HCT116 (cell line): ENCODE measurements at regions not wholly inside any gene's neighbourhood (a gene's known extent, or its start where the extent isn't known, plus 50 kb on each side); places are given as distances from the start of the nearest gene placed in this dataset.

Source experiments
- ATAC-seq: fragments of 200-7000 bp; cut with Tn5 transposase; 2 replicates; pipeline ENCODE4 v1.9.1; 2020; ENCODE audit warnings: mild to moderate bottlenecking, moderate library complexity
- BruUV-seq: library from RNA; stranded (reverse); fragments of 400-500 nt; replicated peaks from 2 replicates; lab custom pipeline; 2021; lab: Mats Ljungman, UMichigan
- CTCF ChIA-PET: fragments of 300-600 bp; sonication (Branson Sonifier 250); formaldehyde crosslinking; loops from one replicate; lab custom pipeline; 2021; ENCODE audit warnings: antibody characterized with exemption; lab: Charles Lee
- POLR2A ChIA-PET: fragments of 300-600, 350-600 bp; sonication (Branson Sonifier 250); formaldehyde crosslinking; loops from one replicate; lab custom pipeline; 2021; ENCODE audit warnings: antibody characterized with exemption; lab: Charles Lee
- RAD21 ChIA-PET, 2 experiments: fragments of 300-600 bp; sonication (Branson Sonifier 250); formaldehyde crosslinking; loops; one replicate each; lab custom pipeline; 2023; ENCODE audit warnings: low total read pairs in 2 of 2; ENCODE audit not compliant: uncharacterized antibody in 2 of 2, unreplicated experiment in 2 of 2, low non-redundant PET in 1 of 2; lab: Charles Lee
- DNase-seq: peaks from one replicate; pipeline ENCODE4 v3.0.0-alpha.2; 2010; ENCODE audit warnings: low read depth, low spot score
- H2AFZ ChIP-seq: fragments of 200-600 bp; shearing (Covaris generic), sonication (generic); 2 replicates; pipeline ENCODE4 v1.6.1; 2017; ENCODE audit warnings: low read depth, mixed run types, mixed read lengths, antibody characterized with exemption, low read length; ENCODE audit not compliant: poor library complexity, severe bottlenecking
- H3K27ac ChIP-seq: 2 replicates; pipeline ENCODE4 v1.5.1; 2012; ENCODE audit warnings: low read depth, low read length
- H3K27me3 ChIP-seq: fragments of 200-600 bp; sonication (generic); 2 replicates; pipeline ENCODE4 v1.6.1; 2016; ENCODE audit warnings: mixed run types, low read length, mixed read lengths; ENCODE audit not compliant: insufficient read depth
- H3K36me3 ChIP-seq, 2 experiments: fragments of 200-500 bp in 1 of 2; fragments of 200-600 bp in 1 of 2; sonication (Bioruptor generic) in 1 of 2; sonication (generic) in 1 of 2; 2 replicates each; pipeline versions ENCODE4 v1.5.1 to v1.6.1; 2014 to 2016; ENCODE audit warnings: low read length in 2 of 2, inconsistent platforms in 1 of 2, mixed read lengths in 1 of 2, mixed run types in 1 of 2; ENCODE audit not compliant: insufficient read depth in 2 of 2, control insufficient read depth in 1 of 2
- H3K4me1 ChIP-seq, 2 experiments: fragments of 200-600 bp in 1 of 2; sonication (generic) in 1 of 2; 2 replicates each; pipeline versions ENCODE4 v1.5.1 to v1.6.1; 2012 to 2017; ENCODE audit warnings: low read length in 2 of 2, inconsistent platforms in 1 of 2, mild to moderate bottlenecking in 1 of 2, mixed read lengths in 1 of 2, mixed run types in 1 of 2, moderate library complexity in 1 of 2; ENCODE audit not compliant: insufficient read depth in 2 of 2, control insufficient read depth in 1 of 2
- H3K4me2 ChIP-seq: fragments of 200-600 bp; sonication (generic); 2 replicates; pipeline ENCODE4 v1.6.1; 2017; ENCODE audit warnings: mixed run types, low read length, mixed read lengths
- H3K4me3 ChIP-seq, 2 experiments: fragments of 200-600 bp in 1 of 2; sonication (generic) in 1 of 2; replicated peaks in 1 of 2; 2 replicates each; pipeline ENCODE4 v1.5.1; 2011 to 2016; ENCODE audit warnings: low read length in 2 of 2, control low read depth in 1 of 2, low read depth in 1 of 2, mild to moderate bottlenecking in 1 of 2, mixed read lengths in 1 of 2, mixed run types in 1 of 2
- H3K79me2 ChIP-seq: fragments of 200-600 bp; sonication (generic); 2 replicates; pipeline ENCODE4 v1.6.1; 2017; ENCODE audit warnings: mild to moderate bottlenecking, mixed run types, low read length, moderate library complexity, mixed read lengths; ENCODE audit not compliant: insufficient read depth
- H3K9ac ChIP-seq: fragments of 200-600 bp; sonication (generic); 2 replicates; pipeline ENCODE4 v1.6.1; 2016; ENCODE audit warnings: low read length, mixed read lengths
- H3K9me2 ChIP-seq: fragments of 200-600 bp; sonication (generic), shearing (Covaris generic); 2 replicates; pipeline ENCODE4 v1.6.1; 2017; ENCODE audit warnings: mixed run types, mild to moderate bottlenecking, moderate library complexity; ENCODE audit not compliant: insufficient read depth
- H3K9me3 ChIP-seq, 2 experiments: fragments of 200-500 bp in 1 of 2; fragments of 200-600 bp in 1 of 2; sonication (Bioruptor generic) in 1 of 2; sonication (generic) in 1 of 2; 2 replicates each; pipeline ENCODE4 v1.6.1; 2014 to 2017; ENCODE audit warnings: low read length in 2 of 2, mixed read lengths in 2 of 2, inconsistent platforms in 1 of 2, low read depth in 1 of 2, mild to moderate bottlenecking in 1 of 2, mixed run types in 1 of 2, moderate library complexity in 1 of 2; ENCODE audit not compliant: control insufficient read depth in 1 of 2, insufficient read depth in 1 of 2
- H4K20me1 ChIP-seq: fragments of 200-600 bp; sonication (generic), shearing (Covaris generic); 2 replicates; pipeline ENCODE4 v1.6.1; 2017; ENCODE audit warnings: mixed run types, mild to moderate bottlenecking, moderate library complexity; ENCODE audit not compliant: insufficient read depth
- CBX3 ChIP-seq: IDR thresholded peaks from 2 replicates; pipeline ENCODE4 v1.6.1; 2012; ENCODE audit warnings: low read depth
- CEBPB ChIP-seq: IDR thresholded peaks from 2 replicates; pipeline ENCODE4 v1.6.1; 2012; ENCODE audit warnings: low read depth
- EGR1 ChIP-seq: IDR thresholded peaks from 2 replicates; pipeline ENCODE4 v1.6.1; 2012; ENCODE audit warnings: low read depth
- ELF1 ChIP-seq: IDR thresholded peaks from 2 replicates; pipeline ENCODE4 v1.6.1; 2012; ENCODE audit warnings: low read depth, borderline replicate concordance
- EZH2 ChIP-seq: fragments of 200-600 bp; sonication (generic); IDR thresholded peaks from 2 replicates; pipeline ENCODE4 v1.6.1; 2017; ENCODE audit warnings: antibody characterized with exemption, mixed run types
- EZH2phosphoT487 ChIP-seq: fragments of 200-600 bp; IDR thresholded peaks from 2 replicates; pipeline ENCODE4 v1.6.1; 2018; ENCODE audit warnings: antibody characterized with exemption, borderline replicate concordance
- FOSL1 ChIP-seq: IDR thresholded peaks from 2 replicates; pipeline ENCODE4 v1.6.1; 2012; ENCODE audit warnings: low read depth
- JUND ChIP-seq: IDR thresholded peaks from 2 replicates; pipeline ENCODE4 v1.6.1; 2012
- POLR2AphosphoS5 ChIP-seq: IDR thresholded peaks from 2 replicates; pipeline ENCODE4 v1.6.1; 2011; ENCODE audit warnings: mild to moderate bottlenecking, low read depth, low read length, moderate library complexity
- RAD21 ChIP-seq: IDR thresholded peaks from 2 replicates; pipeline ENCODE4 v1.6.1; 2012; ENCODE audit warnings: low read depth, mild to moderate bottlenecking
- SIN3A ChIP-seq: IDR thresholded peaks from 2 replicates; pipeline ENCODE4 v1.6.1; 2012; ENCODE audit warnings: low read depth
- SRF ChIP-seq: IDR thresholded peaks from 2 replicates; pipeline ENCODE4 v1.6.1; 2012; ENCODE audit warnings: low read depth
- TCF7L2 ChIP-seq: IDR thresholded peaks from 2 replicates; pipeline ENCODE4 v1.7.0; 2011; ENCODE audit warnings: borderline replicate concordance, inconsistent platforms; ENCODE audit not compliant: insufficient read depth, insufficient read length; ENCODE audit errors: extremely low read depth
- ZFX ChIP-seq: fragments of 450-650 bp; IDR thresholded peaks from 2 replicates; pipeline ENCODE4 v1.6.1; 2017
- ZNF274 ChIP-seq: fragments of 200-500 bp; sonication (Bioruptor generic); IDR thresholded peaks from 2 replicates; pipeline ENCODE4 v1.6.1; 2014; ENCODE audit warnings: mild to moderate bottlenecking, low read depth, low read length, inconsistent platforms
- intact Hi-C: fragments of 100-400 bp; cut with micrococcal nuclease; formaldehyde crosslinking; loops from 2 replicates; pipeline ENCODE4 v1.10.0; 2022
- TF ChIP-seq, protein P1 (sequence below): IDR thresholded peaks from 2 replicates; pipeline ENCODE4 v1.6.1; 2012; ENCODE audit warnings: low read depth
- TF ChIP-seq, protein P2 (sequence below): IDR thresholded peaks from 2 replicates; pipeline ENCODE4 v1.6.1; 2011; ENCODE audit warnings: mild to moderate bottlenecking, low read length, moderate library complexity; ENCODE audit not compliant: insufficient replicate concordance; ENCODE audit errors: extremely low read depth
- TF ChIP-seq, protein P3 (sequence below): IDR thresholded peaks from 2 replicates; pipeline ENCODE4 v1.6.1; 2012
- TF ChIP-seq, protein P4 (sequence below): IDR thresholded peaks from 2 replicates; pipeline ENCODE4 v1.6.1; 2012

DNA sequence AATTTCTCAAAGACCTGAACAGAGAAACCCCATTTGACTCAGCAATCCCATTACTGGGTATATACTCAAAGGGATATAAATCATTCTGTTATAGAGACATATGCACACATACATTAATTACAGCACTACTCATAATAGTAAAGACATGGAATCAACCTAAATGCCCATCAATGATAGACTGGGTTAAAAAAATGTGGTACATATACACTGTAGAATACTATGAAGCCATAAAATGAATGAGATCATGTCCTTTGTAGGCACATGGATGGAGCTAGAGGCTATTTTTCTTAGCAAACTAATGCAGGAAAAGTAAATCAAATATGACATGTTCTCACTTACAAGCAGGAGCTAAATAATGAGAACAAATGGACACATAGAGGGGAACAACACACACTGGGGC is 303.8 kb downstream of the BTG1 start:
- RAD21 ChIA-PET = no interaction called here
- Histone ChIP-seq H3K79me2 (no peaks in the 10 kb centered on the region), H4K20me1 (no peaks in the 10 kb centered on the region), H3K4me2 (no peak overlapping the region), H3K27ac (no peak overlapping the region), H3K9me3 (no peaks in the 10 kb centered on the region)
- no peak for ATAC-seq
- POLR2A ChIA-PET = no interaction called here
- TF ChIP-seq EGR1 = no peak
- TF ChIP-seq, protein P1, sequence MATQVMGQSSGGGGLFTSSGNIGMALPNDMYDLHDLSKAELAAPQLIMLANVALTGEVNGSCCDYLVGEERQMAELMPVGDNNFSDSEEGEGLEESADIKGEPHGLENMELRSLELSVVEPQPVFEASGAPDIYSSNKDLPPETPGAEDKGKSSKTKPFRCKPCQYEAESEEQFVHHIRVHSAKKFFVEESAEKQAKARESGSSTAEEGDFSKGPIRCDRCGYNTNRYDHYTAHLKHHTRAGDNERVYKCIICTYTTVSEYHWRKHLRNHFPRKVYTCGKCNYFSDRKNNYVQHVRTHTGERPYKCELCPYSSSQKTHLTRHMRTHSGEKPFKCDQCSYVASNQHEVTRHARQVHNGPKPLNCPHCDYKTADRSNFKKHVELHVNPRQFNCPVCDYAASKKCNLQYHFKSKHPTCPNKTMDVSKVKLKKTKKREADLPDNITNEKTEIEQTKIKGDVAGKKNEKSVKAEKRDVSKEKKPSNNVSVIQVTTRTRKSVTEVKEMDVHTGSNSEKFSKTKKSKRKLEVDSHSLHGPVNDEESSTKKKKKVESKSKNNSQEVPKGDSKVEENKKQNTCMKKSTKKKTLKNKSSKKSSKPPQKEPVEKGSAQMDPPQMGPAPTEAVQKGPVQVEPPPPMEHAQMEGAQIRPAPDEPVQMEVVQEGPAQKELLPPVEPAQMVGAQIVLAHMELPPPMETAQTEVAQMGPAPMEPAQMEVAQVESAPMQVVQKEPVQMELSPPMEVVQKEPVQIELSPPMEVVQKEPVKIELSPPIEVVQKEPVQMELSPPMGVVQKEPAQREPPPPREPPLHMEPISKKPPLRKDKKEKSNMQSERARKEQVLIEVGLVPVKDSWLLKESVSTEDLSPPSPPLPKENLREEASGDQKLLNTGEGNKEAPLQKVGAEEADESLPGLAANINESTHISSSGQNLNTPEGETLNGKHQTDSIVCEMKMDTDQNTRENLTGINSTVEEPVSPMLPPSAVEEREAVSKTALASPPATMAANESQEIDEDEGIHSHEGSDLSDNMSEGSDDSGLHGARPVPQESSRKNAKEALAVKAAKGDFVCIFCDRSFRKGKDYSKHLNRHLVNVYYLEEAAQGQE = no peak
- TF ChIP-seq, protein P2, sequence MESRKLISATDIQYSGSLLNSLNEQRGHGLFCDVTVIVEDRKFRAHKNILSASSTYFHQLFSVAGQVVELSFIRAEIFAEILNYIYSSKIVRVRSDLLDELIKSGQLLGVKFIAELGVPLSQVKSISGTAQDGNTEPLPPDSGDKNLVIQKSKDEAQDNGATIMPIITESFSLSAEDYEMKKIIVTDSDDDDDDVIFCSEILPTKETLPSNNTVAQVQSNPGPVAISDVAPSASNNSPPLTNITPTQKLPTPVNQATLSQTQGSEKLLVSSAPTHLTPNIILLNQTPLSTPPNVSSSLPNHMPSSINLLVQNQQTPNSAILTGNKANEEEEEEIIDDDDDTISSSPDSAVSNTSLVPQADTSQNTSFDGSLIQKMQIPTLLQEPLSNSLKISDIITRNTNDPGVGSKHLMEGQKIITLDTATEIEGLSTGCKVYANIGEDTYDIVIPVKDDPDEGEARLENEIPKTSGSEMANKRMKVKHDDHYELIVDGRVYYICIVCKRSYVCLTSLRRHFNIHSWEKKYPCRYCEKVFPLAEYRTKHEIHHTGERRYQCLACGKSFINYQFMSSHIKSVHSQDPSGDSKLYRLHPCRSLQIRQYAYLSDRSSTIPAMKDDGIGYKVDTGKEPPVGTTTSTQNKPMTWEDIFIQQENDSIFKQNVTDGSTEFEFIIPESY = no peak
- no peak for TF ChIP-seq EZH2phosphoT487
- TF ChIP-seq JUND = no peak
- TF ChIP-seq RAD21 = no peak
- TF ChIP-seq ZFX = no peak
- no peak for TF ChIP-seq SIN3A
- TF ChIP-seq CBX3 = no peak
- TF ChIP-seq, protein P3, sequence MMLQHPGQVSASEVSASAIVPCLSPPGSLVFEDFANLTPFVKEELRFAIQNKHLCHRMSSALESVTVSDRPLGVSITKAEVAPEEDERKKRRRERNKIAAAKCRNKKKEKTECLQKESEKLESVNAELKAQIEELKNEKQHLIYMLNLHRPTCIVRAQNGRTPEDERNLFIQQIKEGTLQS = no peak
- TF ChIP-seq CEBPB = no peak
- TF ChIP-seq POLR2AphosphoS5 = no peak
- no peak for TF ChIP-seq ZNF274
- no peak for TF ChIP-seq SRF
- no peak for TF ChIP-seq EZH2
- no peak for TF ChIP-seq ELF1
- no peak for TF ChIP-seq TCF7L2
- no peak for TF ChIP-seq FOSL1
- TF ChIP-seq, protein P4, sequence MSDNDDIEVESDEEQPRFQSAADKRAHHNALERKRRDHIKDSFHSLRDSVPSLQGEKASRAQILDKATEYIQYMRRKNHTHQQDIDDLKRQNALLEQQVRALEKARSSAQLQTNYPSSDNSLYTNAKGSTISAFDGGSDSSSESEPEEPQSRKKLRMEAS = no peak
- TF ChIP-seq, all 23 proteins: peak for 0
- intact Hi-C loops = no loop called here
- Histone ChIP-seq H3K9me2 (no peaks in the 10 kb centered on the region), H3K9ac (no peak overlapping the region), H2AFZ (no peak overlapping the region), H3K36me3 (no peaks in the 10 kb centered on the region), H3K4me3 (no peak overlapping the region), H3K27me3 (no peaks in the 10 kb centered on the region), H3K4me1 (no peaks in the 10 kb centered on the region)
- CTCF ChIA-PET = no interaction called here
- BruUV-seq = no TSS peak
- DNase-seq = no peak
